Tongue (tissue), 1 donor: ENCODE measurements at regions not wholly inside any gene's neighbourhood (a gene's known extent, or its start where the extent isn't known, plus 50 kb on each side); places are given as distances from the start of the nearest gene placed in this dataset.
"Not testable (repeated sequence)": the region's sequence is repeated elsewhere in the genome, so short reads cannot be mapped to it uniquely, and the experiment has no call there.

Experiments
- DNase-seq: peaks from one replicate; pipeline ENCODE4 v3.0.0-alpha.2; 2015

DNA sequence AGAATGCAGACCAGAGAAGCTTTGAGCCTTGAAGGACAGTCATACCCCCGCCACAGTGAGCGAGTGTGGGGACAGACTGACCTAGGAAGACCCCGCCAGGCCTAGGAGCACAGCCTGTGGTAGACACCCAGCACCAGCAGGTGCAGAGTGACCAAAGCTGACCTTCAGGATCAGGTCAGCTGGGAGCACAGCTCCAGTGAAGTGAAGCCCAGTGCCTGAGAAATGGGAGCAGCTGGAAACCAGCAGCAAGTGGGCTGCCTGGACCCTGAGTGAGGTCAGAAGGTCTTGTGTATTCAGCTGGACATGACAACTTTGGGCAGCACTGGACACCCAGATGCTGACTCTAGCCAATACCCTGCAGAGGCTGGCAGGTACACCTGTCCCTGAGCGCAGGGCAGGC is 268.9 kb downstream of the TEX29 start:
- DNase-seq, result no peak

DNA sequence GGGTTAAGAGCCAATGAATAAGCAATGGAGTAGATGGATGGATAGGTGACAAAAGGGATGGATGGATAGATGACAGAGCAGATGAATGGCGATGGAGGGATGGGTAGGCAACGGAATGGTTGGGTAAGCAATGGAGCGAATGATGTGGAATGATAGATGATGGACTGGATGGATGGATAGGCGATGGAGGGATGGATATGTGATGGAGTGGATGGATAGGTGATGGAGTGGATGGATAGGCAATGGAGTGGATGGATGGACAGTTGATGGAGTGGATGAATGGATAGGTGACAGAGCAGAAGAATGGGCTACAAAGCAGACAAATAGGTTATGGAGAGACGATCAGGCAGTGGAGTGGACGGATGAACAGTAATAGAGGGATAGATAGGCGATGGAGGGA is 269.6 kb downstream of the TEX29 start:
- no peak for DNase-seq

DNA sequence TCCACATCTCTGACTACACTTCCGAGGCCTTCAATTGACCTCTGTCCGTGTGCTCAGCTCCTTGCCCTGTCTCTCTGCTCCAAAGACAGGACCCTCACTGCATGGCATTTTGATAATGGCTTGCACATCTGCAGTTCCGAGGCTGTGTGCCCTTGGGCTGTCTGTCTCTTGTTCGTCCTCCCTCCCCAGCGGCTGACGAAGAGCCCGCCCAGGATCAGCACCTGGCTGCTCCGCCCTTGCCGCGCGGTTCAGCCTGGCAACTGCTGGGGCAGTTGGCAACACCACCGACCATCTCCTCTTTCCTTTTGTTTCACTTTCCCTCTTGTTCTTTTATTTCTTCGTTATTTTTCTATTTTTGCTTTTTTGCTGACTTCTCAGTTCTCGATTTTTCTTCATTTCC is 270.4 kb downstream of the TEX29 start:
- DNase-seq, result no peak

DNA sequence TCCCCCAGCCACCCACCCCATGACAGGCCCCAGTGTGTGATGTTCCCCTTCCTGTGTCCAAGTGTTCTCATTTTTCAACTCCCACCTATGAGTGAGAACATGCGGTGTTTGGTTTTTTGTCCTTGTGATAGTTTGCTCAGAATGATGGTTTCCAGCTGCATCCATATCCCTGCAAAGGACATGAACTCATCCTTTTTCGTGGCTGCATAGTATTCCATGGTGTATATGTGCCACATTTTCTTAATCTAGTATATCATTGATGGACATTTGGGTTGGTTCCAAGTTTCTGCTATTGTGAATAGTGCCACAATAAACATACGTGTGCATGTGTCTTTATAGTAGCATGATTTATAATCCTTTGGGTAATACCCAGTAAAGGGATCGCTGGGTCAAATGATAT is 273.0 kb downstream of the TEX29 start:
- not testable (repeated sequence) for DNase-seq

DNA sequence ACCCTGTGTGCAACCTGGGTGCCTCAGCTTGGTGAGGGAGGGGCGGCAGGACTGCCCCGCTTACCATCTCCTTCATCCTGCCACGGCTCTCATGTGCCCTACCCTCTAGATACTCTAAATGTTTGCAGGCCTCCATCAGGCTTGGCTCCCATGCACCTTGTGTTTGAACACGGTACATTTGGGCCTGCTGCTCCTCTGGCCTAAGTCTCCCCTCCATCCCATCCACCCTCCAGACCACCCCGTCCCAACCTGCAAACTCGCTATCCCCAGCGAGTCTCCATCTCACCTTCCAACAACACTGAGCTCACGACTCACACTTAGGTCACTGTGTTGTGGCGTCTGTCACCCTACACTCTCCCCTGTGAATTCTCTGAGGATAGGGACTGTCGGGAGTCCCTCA is 274.2 kb downstream of the TEX29 start:
- no peak for DNase-seq

DNA sequence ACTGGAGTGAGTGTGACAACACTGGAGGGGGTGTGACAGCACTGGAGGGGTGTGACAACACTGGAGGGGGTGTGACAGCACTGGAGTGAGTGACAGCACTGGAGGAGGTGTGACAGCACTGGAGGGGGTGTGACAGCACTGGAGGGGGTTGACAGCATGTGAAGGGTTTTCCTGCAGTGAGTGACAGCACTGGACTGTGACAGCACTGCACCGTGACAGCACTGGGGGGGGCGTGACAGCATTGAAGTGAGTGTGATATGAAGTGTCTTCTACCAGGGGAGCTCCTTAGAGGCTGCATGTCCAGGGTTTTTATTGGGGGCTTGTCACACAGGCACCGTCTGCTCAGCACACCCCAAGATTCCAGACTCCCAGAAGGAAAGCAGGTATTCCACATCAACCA is 274.8 kb downstream of the TEX29 start:
- DNase-seq, result no peak

DNA sequence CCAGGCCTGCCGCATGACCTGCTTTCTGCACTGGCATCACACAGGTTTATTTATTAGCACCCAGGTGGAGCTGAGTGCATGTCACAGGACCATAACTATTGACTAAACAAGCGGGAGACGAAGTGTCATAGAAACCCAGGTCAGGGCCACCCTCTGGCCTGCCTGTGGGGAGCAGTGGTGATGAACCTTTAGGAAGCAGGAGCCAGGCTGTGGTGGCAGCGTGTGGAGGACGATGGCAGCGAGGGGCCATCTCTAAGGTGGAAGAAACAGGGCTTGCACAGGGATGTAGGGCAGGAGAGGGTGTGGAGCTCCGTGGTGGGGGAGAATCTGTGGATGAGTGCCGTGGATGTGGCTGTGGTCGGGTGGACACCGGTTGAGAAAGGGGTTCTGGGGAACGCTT is 275.3 kb downstream of the TEX29 start:
- DNase-seq, result no peak

DNA sequence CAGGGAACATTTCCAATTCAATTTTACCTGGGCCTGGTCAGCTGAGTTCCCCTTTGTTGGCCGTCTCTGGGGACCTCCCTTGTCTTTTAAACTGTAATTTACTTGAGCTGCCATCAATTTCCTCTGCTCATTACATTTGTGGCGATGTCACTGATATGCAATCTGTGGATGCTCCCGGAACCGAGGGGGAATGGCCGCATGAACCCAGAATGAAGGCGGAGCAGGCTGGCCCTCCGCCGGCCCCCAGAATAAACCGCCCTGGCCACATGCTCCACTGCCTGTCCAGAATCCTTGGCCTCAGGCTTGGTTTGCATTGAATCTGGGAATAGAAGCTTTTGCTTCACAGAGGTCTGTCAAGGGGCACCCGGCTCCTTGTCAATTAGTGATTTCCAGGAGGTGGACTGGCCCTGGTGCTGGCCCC is 276.8 kb downstream of the TEX29 start:
- no peak for DNase-seq

DNA sequence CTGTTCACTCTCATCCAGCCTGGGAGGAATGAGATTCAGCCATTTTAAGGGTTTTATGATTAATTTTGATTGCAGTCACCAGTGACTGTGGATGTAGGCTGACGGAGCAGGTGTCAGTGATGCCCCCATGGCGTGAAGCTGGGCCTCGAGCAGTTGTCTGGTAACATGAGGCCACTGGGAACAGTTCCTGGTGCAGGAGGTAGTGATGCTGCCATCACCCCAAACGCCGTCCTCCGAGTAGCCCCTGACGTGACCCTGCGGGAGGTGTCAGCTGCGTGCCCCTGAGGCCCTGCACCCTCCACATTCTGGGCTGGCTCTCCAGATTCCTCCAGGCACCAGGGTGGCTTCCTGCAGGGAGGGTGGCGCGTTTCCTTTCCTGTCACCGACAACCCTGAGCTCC is 277.2 kb downstream of the TEX29 start:
- DNase-seq, result no peak

DNA sequence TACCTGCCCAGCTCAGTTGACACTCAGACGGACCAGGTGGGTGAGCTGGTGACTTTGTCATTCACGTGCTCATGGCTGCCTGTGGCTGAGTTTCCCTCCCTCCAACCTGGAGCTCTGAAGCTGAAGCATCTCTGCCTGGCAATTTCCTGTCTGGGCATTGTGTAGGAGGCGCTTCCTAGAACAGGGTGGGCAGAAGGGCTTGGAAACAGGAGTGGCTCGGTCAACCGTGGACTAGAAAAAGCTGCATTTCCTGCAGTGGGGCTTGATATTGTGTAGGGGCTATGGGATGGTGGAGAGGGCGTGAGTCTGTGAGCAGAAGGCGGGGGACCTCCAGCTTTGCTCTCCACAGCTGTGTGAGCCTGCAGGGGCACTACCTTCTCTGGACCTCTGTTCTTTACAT is 278.3 kb downstream of the TEX29 start:
- no peak for DNase-seq

DNA sequence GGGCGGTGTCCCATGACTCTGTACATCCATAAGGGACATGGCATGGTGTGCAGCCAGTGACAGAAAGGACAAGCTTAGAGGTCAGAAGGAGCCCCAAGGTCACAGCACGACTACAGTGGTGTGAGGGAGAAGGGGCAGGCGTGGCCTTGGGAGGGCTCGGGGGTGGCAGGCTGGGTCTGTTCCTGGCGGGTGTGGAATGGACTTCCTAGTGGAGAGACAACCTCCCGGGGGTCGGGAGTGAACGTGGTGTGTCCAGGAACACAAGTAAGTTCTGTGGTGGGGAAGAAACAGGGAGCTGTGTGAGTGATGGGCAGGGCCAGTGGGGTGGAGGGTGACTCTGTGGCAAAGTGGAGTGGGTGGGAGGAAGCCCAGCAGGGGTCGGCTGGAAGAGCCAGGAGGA is 279.3 kb downstream of the TEX29 start:
- DNase-seq, result no peak

DNA sequence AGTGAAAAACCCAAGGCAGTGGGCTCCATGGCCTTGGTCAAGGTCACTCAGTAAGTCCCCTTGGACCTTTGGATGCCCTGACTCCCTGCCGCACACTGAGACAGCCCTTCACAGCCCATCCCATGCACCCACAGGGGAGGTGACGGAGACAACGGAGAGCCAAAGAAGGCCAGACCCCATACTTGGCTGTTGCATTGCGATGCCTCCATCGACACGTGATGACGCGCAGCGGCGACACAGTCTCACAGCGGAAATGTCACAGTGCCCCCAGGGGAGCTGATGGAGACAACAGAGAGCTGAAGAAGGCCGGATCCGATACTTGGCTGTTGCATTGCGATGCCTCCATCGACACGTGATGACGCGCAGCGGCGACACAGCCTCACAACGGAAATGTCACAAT is 282.4 kb downstream of the TEX29 start:
- no peak for DNase-seq

DNA sequence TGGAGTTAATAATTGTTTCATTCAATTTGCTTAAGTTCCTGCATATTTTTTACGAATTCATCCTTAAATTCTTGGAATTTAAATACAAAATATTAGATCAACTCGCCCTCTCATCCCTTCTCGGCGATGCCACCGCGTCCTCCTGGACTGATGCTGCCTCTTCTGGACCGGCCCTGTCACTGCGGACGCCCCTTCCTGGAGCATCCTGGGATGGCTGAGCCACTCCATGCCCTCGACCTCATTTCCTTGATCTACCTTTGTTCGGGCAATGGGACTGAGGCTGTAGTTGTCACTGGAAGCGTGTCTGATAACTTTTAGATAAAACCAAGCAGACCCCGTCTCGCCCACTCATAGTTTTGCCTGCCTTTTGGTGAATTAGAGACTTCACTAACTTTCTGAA is 283.7 kb downstream of the TEX29 start:
- no peak for DNase-seq

DNA sequence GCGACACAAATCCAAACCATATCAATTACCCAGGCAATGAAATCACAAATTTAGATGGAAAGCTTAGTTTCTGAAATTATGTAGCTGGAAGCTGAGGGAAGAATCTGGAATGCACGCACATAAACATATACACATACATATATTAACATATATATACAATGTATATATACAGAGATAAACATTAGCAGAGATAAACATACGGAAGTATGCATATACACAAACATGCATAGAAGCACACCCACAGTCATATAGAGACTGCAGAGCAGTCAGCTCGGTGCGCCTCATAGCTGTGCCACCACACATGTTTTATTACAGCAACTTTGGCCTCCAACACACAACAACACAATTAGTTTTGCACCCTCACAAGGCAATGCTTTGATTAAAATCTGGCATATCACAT is 288.1 kb downstream of the TEX29 start:
- DNase-seq, result no peak

DNA sequence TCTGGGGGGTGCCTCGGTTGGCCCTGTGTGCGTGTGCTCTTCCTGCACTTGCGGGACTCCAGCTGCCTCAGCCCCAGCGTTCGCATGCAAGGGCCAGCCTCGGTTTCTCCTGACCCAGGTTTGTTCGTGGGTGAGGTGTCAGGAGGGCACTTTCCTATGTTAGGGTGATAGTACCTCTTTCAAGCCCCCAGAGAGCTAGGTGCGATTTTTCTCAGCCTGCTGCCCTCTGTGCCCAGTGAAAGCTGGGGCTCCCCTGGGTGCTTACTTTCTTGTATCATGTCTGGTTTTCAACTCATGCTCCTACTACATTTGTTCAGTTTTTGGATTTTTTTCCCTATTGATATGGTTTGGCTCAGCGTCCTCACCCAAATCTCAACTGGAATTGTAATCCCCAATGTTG is 289.2 kb downstream of the TEX29 start:
- no peak for DNase-seq

DNA sequence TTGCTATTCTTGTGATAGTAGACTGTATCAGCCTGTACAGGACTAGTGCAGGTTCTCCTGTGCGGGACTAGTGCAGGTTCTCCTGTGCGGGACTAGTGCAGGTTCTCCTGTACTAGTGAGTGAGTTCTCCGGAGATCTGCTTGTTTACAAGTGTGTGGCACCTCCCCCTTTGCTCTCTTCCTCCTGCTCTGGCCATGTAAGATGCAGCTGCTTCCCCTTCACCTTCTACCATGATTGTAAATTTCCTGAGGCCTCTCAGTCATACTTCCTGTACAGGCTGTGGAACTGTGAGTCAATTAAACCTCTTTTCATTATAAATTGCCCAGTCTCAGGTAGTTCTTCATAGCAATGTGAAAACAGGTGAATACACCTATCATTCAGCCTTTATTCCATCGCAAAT is 289.6 kb downstream of the TEX29 start:
- no peak for DNase-seq

DNA sequence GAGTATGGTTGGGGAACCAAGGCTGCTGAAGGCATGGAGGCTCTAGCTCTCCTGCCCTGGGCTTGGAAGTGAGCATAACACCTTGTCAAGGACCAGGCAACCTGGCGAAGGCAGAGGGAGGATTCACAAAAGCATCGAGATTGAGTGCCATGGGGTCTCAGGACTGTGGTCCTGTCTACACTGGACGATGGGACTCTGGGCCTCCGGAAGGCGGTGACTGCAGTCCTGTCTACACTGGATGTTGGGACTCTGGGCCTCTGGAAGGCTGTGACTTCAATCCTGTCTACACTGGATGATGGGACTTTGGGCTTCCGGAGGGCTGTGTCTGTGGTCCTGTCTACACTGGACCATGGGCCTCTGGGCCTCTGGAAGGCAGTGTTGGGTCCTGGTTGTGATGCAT is 290.4 kb downstream of the TEX29 start:
- no peak for DNase-seq

DNA sequence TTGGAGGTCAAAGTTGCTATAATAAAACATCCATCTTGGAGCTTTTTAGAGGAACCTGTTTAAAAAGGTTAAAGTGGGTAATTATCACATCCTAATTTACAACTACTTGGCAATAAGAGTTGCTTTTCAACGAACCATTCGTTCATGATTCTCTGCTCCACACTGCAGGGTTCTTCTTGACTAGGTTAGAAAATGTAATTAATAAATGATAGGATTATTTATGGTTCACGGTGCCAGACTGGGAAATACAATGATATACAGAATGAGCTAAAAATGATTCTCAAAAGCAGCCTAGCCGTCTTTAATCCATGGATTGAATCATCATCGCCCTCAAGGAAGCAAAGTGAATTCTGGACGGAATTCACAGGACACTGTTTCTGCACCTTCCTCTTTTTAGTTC is 291.2 kb downstream of the TEX29 start:
- no peak for DNase-seq

DNA sequence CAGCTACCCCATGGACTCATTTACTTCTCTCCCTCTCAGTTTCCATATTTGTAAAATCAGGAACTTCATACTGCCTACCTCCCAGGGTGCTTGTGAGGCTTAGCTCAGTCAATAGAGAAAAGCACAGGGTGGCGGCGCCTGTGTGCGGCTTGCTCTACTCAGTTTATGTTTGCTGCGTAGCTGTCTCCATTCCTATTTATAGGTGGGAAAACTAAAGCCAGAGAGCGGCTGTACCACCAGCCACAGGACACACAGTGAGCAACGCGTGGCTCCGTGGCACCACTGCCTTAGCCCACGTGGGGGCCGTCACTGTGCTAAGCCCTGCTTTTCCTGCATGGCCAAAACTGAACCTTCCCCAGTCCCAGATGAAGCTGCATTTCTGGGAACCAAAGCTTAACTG is 292.4 kb downstream of the TEX29 start:
- no peak for DNase-seq

DNA sequence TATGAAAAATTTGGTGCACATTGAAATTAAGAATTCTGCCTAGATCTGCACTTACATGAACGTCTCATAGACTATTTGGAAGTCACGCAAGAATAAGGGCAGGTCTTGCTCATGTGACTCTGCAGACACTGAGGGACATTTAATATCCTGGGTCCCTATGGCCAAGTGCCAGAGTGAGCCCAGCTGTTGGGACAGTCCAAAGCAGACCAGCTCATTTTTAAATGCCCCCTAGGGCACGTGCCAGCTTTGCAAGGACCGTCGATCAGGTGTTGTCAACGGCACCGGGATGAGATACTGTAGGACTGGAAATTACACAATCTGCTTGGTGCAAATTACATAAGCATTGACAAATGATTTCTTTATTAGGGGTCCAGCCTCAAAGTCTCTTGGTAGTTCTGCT is 293.6 kb downstream of the TEX29 start:
- DNase-seq, result peak; percentile 56

DNA sequence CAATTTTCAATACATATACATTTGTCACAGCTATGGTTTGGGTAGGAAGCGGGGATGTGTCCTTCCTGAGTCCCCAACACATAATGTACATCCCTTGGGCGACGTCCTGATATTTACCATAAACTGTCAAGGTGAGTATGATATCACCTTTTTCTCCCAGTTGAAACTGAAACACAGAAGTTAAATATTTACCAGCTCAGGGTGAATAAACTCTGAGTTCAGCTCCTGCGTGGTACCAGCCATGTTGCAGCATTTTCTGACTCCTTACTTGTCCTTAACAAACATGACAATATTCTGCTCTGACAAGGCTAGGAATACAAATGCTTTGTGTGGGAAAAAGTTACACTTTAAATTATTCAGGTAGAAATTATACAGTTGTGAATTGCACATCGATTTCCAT is 294.2 kb downstream of the TEX29 start:
- no peak for DNase-seq

DNA sequence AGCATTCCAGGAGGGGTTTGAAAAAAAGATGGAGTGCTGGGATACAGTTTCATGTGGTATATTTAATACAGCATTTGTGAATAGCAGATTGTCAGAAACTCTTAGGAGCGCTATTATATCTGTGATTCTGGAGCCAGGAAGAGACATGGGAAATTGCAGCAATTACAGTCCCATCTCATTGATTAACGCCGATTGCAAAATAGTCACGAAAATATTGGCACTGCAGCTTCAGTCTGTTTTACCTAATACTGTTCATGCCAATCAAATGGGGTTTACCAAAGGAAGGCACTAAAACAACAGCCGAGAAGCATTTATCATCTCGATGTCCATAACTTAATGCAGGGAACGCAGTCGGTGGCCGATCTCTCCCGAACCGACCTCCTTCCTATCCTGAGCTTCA is 295.8 kb downstream of the TEX29 start:
- no peak for DNase-seq

DNA sequence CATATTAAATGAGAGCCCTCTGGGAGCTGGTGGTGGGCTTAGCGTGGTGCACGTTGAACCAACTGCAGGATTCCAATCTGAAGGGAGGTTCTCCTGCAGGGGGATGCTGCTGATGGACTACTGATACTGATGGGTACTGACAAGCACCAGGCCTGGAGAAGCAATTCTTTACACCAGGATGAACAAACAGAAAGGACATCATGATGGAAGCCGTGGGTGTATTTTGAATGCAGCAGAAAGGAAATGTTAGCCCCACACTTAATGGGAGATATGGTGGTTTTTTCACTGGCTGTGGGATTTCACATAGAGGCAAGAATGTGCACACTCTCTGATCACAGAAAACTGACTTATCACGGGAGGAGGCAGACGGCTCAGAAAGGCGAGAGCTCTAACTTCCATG is 299.7 kb downstream of the TEX29 start:
- DNase-seq, result no peak

DNA sequence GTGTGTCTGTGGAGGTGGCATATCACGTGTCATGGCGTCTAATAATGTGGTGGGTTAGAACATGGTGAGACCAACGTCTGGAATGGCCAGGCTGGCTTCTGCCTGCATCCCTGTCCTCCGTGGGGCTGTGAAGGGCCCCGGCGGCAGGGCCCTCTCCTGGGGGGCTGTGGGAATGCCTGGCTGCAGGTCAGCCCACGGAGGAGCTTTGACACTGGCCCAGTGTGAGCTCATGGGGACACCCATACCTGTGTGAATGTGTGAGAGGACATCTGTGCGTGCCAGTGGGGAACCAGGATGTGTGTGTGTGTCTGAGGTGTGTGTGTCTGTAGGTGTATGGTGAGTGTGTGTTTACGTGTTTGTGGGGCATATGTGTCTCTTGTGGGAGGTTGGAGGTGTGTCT is 300.1 kb downstream of the TEX29 start:
- no peak for DNase-seq

DNA sequence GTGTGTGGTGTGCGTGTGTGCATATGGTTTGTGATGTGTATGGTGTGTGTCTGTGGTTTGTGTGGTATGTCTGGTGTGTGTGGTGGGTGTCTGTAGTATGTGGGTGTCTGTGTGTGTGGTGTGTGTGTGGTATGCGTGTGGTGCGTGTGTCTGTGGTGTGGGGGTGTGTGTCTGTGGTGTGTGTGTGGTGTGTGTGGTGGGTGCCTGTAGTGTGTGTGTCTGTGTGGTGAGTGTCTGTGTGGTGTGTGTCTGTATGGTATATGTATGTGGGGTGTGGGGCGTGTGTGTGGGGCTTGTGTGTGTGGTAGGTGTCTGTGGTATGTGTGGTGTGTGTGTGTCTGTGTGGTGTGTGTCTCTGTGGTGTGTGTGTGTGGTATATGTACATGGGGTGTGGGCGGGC is 300.7 kb downstream of the TEX29 start:
- DNase-seq, result no peak

DNA sequence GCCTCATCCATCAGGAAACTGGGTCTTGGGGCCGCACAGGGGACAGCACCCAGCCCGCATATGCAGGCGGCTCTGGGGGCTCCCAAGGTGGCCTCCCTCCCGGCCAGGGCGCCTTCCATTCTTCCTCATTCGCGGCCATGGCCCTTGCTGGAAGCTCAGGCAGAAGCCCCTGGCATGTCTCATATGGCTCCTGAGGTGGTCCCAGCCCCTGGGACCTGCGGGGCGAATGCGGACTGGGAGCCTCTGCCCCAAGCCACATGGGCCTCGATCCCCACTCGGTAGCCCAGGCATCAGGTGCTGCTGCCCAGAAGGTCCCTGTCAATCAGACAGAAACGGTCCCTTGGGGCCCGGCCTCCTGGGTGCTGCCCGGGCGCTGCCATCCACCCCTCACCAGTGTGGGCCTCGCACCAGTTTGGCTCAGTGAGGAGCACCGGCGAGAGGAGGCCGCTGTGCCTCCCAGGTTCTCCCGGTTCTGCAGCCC is 301.6 kb downstream of the TEX29 start:
- no peak for DNase-seq
